BJ (cell line): ENCODE measurements at regions not wholly inside any gene's neighbourhood (a gene's known extent, or its start where the extent isn't known, plus 50 kb on each side); places are given as distances from the start of the nearest gene placed in this dataset.

Experiments
- CTCF ChIA-PET: fragments of 350-600 bp; formaldehyde crosslinking; extraction: SDS; loops from one replicate; lab custom pipeline; 2021; ENCODE audit warnings: antibody characterized with exemption, inconsistent platforms; lab: Yijun Ruan, JAX
- POLR2A ChIA-PET: fragments of 300-600 bp; sonication (Branson Sonifier 250); formaldehyde crosslinking; extraction: SDS; loops from one replicate; lab custom pipeline; 2021; ENCODE audit warnings: antibody characterized with exemption; lab: Charles Lee
- DNase-seq: peaks from one replicate; pipeline ENCODE4 v3.0.0-alpha.2; 2011; ENCODE audit warnings: low read depth
- H3K27me3 ChIP-seq: 2 replicates; pipeline ENCODE4 v1.6.0; 2011; ENCODE audit warnings: low read length; ENCODE audit not compliant: control insufficient read depth, insufficient read depth
- H3K36me3 ChIP-seq: 2 replicates; pipeline ENCODE4 v1.5.1; 2011; ENCODE audit warnings: low read length; ENCODE audit not compliant: control insufficient read depth, insufficient read depth
- H3K4me3 ChIP-seq: 2 replicates; pipeline ENCODE4 v1.5.1; 2011; ENCODE audit warnings: low read depth, mild to moderate bottlenecking, control low read depth, low read length
- TF ChIP-seq, protein P1 (sequence below): IDR thresholded peaks from 2 replicates; pipeline ENCODE4 v1.5.1; 2011; ENCODE audit warnings: low read depth, mild to moderate bottlenecking, control low read depth, inconsistent platforms, low read length, moderate library complexity; ENCODE audit not compliant: insufficient read depth

DNA sequence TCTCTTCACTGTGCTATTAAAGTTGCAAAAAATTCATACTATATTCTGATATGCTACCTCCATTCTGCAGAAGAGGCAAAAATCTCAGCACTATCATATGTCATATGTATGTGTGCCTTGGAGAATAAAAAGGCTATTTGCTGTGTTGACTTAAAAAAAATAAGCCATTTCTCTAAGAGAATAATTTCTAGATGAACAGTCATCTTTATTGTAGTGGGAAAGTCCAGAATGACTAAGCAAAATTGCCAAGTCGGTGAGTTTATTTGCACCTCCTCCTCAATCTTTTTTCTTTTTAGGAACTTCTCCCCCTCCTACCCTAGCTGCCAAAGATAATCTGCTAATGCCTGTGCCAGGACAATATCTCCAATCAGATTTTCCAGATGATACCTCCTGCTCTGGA is 353.8 kb upstream of the FAR2 start:
- no peaks in the 10 kb centered on the region for H3K36me3 ChIP-seq
- POLR2A ChIA-PET = no interaction called here
- no peak overlapping the region for H3K4me3 ChIP-seq
- TF ChIP-seq, protein P1, sequence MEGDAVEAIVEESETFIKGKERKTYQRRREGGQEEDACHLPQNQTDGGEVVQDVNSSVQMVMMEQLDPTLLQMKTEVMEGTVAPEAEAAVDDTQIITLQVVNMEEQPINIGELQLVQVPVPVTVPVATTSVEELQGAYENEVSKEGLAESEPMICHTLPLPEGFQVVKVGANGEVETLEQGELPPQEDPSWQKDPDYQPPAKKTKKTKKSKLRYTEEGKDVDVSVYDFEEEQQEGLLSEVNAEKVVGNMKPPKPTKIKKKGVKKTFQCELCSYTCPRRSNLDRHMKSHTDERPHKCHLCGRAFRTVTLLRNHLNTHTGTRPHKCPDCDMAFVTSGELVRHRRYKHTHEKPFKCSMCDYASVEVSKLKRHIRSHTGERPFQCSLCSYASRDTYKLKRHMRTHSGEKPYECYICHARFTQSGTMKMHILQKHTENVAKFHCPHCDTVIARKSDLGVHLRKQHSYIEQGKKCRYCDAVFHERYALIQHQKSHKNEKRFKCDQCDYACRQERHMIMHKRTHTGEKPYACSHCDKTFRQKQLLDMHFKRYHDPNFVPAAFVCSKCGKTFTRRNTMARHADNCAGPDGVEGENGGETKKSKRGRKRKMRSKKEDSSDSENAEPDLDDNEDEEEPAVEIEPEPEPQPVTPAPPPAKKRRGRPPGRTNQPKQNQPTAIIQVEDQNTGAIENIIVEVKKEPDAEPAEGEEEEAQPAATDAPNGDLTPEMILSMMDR = no peak
- H3K27me3 ChIP-seq = no peaks in the 10 kb centered on the region
- DNase-seq = no peak
- CTCF ChIA-PET = no interaction called here

DNA sequence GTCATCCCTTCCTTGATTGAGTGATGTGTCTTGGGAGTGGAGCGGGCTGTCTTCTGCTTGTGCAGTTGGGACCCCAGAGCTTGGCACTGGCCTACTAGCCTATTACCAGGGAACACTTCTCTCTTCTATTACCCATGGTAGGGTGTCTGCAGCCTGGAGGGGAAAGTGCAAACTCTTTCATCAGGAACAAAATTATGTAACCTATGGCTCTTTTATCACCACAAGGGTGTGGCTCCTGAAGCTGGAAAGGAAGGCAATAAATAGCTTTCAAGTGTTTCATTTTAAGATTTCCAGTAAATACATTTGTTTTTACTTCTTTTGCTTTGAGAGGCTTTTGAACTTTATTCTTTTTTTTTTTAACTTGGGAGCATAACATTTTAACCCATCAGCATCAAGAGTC is 349.7 kb upstream of the FAR2 start:
- no peak for DNase-seq
- Histone ChIP-seq H3K4me3 (no peak overlapping the region), H3K27me3 (no peaks in the 10 kb centered on the region), H3K36me3 (no peaks in the 10 kb centered on the region)
- ChIA-PET POLR2A (no interaction called here), CTCF (interaction anchor here (0.6 kb wide), 1 partner anchor 40 kb away, joined by 3 read pairs; no protein-coding TSS in a partner anchor)
- TF ChIP-seq, protein P1 = no peak

DNA sequence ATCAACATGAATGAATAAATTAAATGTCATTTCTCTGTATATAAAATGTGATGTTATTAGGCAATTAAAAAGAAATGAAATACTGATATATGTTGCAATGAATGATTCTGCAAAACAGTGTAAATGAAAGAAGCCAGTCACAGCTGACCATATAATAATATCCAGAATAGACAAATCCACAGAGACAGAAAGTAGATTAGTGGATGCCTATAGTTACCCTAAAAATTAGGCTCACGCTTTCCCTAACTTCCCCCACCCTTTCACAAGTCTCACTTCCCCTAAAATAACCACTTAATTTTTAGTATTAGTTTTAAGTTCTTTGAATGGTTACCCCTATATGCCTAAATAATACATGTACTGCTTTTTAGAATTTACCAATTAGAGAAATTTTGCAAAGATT is 348.9 kb upstream of the FAR2 start:
- Histone ChIP-seq H3K27me3 (no peaks in the 10 kb centered on the region), H3K4me3 (no peak overlapping the region), H3K36me3 (no peaks in the 10 kb centered on the region)
- DNase-seq = no peak
- ChIA-PET CTCF (no interaction called here), POLR2A (no interaction called here)
- TF ChIP-seq, protein P1 = no peak

DNA sequence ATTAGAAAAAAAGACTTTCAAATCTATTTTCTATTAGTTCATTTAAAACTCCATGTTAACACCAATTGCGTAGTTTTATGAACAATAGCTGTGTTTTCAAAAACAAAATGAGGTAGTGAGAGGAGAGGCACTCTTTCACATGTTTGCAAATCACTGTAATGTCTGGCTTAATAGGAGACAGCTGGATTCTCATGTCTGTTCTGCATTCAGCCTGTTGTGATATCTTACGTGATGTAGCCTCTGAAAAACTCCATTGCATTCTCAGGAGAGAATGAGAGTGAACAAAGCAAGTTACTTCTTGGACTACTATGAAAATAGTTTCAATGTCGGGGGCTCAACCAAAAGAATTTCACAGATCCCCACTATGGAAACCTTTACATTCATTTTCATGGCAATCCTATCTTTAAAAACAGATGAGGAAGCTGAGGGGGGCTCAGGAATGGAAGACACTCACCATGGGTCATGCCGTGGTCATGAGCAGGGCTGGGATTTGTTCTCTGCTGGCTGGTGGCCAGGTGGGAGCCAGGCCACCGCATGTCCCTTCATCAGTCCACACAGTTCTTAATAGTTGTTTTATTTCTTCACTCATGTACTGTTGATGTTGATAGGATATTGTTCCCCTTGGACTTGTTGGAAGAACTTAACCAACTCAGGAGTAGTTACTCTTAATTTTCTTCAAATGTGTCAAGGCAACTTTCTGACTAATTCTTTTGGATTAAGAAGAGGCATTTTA is 346.2 kb upstream of the FAR2 start:
- Histone ChIP-seq H3K4me3 (no peak overlapping the region), H3K27me3 (no peaks in the 10 kb centered on the region), H3K36me3 (no peaks in the 10 kb centered on the region)
- TF ChIP-seq, protein P1 = no peak
- POLR2A ChIA-PET = no interaction called here
- CTCF ChIA-PET = interaction anchor here (0.8 kb wide), 1 partner anchor 11 kb away, joined by 3 read pairs; no protein-coding TSS in a partner anchor
- no peak for DNase-seq

DNA sequence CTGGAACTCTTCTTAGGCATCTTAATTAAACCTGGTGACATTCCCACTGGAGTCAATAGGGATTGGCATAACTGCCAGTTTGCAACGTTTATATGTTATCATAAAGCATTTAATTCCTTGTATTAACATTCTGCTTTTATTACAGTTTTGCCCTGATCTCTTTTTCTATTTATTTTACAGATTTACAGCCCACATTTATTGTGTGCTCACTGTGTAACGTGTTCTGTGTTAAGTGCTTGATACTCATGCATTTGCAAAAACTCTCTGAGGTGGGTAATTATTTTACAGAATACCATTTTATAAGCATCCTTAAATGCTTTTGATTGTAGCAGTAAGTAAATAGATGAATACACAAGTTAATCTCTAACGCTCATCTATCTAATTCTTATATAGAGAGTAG is 341.5 kb upstream of the FAR2 start:
- POLR2A ChIA-PET = no interaction called here

More for the DNA sequence above, 341.5 kb upstream of the FAR2 start:
- TF ChIP-seq, protein P1 = no peak
- Histone ChIP-seq H3K36me3 (no peaks in the 10 kb centered on the region), H3K27me3 (no peaks in the 10 kb centered on the region), H3K4me3 (no peak overlapping the region)
- DNase-seq = no peak
- CTCF ChIA-PET = interaction anchor here (1.4 kb wide), 1 partner anchor 16 kb away, joined by 3 read pairs; no protein-coding TSS in a partner anchor
